ENCODE measurements at regions not wholly inside any gene's neighbourhood (a gene's known extent, or its start where the extent isn't known, plus 50 kb on each side); places are given as distances from the start of the nearest gene placed in this dataset.

- WGBS, 2 experiments (ENCODE audit: extremely low coverage in 1 of 2, insufficient coverage in 1 of 2, insufficient read length in 1 of 2, insufficient replicate concordance in 2 of 2, low coverage in 1 of 2, low lambda C conversion rate in 2 of 2, missing lambda C conversion rate in 1 of 2): 84% methylated on average over 3 of the region's 3 CpGs; no CpG with 5 or more reads in 1 of the 2 experiments
- Histone ChIP-seq H2BK15ac (ENCODE audit: low read length) (no peak overlapping the region), H3K14ac (ENCODE audit: insufficient read length) (no peak overlapping the region), H3K4ac (replicated peaks; ENCODE audit: insufficient read length, low read depth, low read length) (no peak overlapping the region), H3K23ac (ENCODE audit: insufficient read length) (no peak overlapping the region), H3K56ac (replicated peaks; ENCODE audit: insufficient read length, low read depth, low read length) (no peak overlapping the region), H3K79me2 (ENCODE audit: control insufficient read depth in 1 of 2, insufficient read depth in 2 of 2, low read length in 2 of 2) (no peaks in the 10 kb centered on the region), H2AFZ (ENCODE audit: low read length) (no peak overlapping the region), H3K36me3 (ENCODE audit: control insufficient read depth in 2 of 4, insufficient read depth in 4 of 4, low read length in 3 of 4) (no peaks in the 10 kb centered on the region), H3K9ac (replicated peaks in 1 of 4; ENCODE audit: extremely low read depth in 1 of 4, low read depth in 3 of 4, low read length in 3 of 4) (no peak overlapping the region), H3K23me2 (ENCODE audit: low read depth, low read length) (no peaks in the 10 kb centered on the region), H3K4me3 (ENCODE audit: extremely low read depth in 1 of 4, insufficient read depth in 2 of 4, low read depth in 3 of 4, low read length in 4 of 4) (no peak overlapping the region), H3K4me1 (replicated peaks in 1 of 4; ENCODE audit: control insufficient read depth in 3 of 4, insufficient read depth in 4 of 4, low read length in 3 of 4) (no peaks in the 10 kb centered on the region), H3K4me2 (ENCODE audit: insufficient read depth in 1 of 2, low read depth in 2 of 2, low read length in 2 of 2) (no peak overlapping the region), H4K5ac (ENCODE audit: insufficient read length, low read depth, low read length) (no peak overlapping the region), H2BK20ac (ENCODE audit: low read length) (no peak overlapping the region), H4K20me1 (replicated peaks in 1 of 2; ENCODE audit: control insufficient read depth in 1 of 2, insufficient read depth in 2 of 2, low read length in 2 of 2) (no peaks in the 10 kb centered on the region), H3K18ac (ENCODE audit: extremely low read depth, low read length) (no peak overlapping the region), H3K27me3 (replicated peaks in 1 of 4; ENCODE audit: control insufficient read depth in 3 of 4, extremely low read depth in 1 of 4, insufficient read depth in 3 of 4, low read length in 3 of 4) (no peaks in the 10 kb centered on the region), H2BK5ac (ENCODE audit: low read depth, low read length) (no peak overlapping the region), H2BK12ac (ENCODE audit: low read depth, low read length) (no peak overlapping the region), H2AK5ac (ENCODE audit: low read depth, low read length) (no peak overlapping the region), H3K9me3 (ENCODE audit: insufficient read depth in 2 of 2, low read depth in 1 of 2, low read length in 1 of 2) (no peaks in the 10 kb centered on the region), H3K79me1 (ENCODE audit: low read depth, low read length) (no peaks in the 10 kb centered on the region), H3K27ac (ENCODE audit: low read depth, low read length) (no peak overlapping the region), H4K91ac (replicated peaks; ENCODE audit: insufficient read length, low read length) (no peak overlapping the region), H4K8ac (ENCODE audit: extremely low read depth, insufficient read depth, low read length) (no peak overlapping the region), H2BK120ac (replicated peaks; ENCODE audit: low read depth, low read length) (no peak overlapping the region)
- TF ChIP-seq POU5F1 (IDR thresholded peaks at IDR 0.05; ENCODE audit: low read depth, low read length): no peak
- CTCF ChIA-PET (ENCODE audit: partially characterized antibody): no interaction called here
- POLR2A ChIA-PET (ENCODE audit: partially characterized antibody): no interaction called here
- DNase-seq (ENCODE audit: low read depth in 1 of 2, low spot score in 2 of 2): no peak
- no peak for FAIRE-seq
These were observed 94.6 kb downstream of the ZC3H11B start for GRCh38 chr1:219518168-219518906.
